H1 (cell line): ENCODE measurements at regions not wholly inside any gene's neighbourhood (a gene's known extent, or its start where the extent isn't known, plus 50 kb on each side); places are given as distances from the start of the nearest gene placed in this dataset.

ENCODE experiments used
- SAP30 ChIP-seq: fragments of 300-600 bp; sonication (generic); IDR thresholded peaks from 2 replicates; pipeline ENCODE4 v1.7.1; 2012; ENCODE audit warnings: low read length, moderate library complexity, mild to moderate bottlenecking, inconsistent platforms; ENCODE audit not compliant: insufficient read depth, insufficient replicate concordance
- SIN3A ChIP-seq, 2 experiments: IDR thresholded peaks in 1 of 2; conservative IDR thresholded peaks in 1 of 2; 2 replicates each; pipeline ENCODE4 v1.6.1; 2011 to 2012; ENCODE audit warnings: low read length in 2 of 2, improper control_type of control experiment in 1 of 2, low read depth in 1 of 2, mild to moderate bottlenecking in 1 of 2

GRCh38 chr13:58051396-58051795, 419.9 kb downstream of the PCDH17 start (continued):
- no peak for TF ChIP-seq SIN3A (conservative IDR thresholded peaks at IDR 0.05 in 1 of 2, IDR thresholded peaks at IDR 0.05 in 1 of 2; ENCODE audit: low read depth in 1 of 2, low read length in 2 of 2)
- no peak for TF ChIP-seq SAP30
